GM18951 (cell line): ENCODE measurements at regions not wholly inside any gene's neighbourhood (a gene's known extent, or its start where the extent isn't known, plus 50 kb on each side); places are given as distances from the start of the nearest gene placed in this dataset.
"Not testable (repeated sequence)": the region's sequence is repeated elsewhere in the genome, so short reads cannot be mapped to it uniquely, and the experiment has no call there.

Source experiments
- POLR2A ChIP-seq: IDR thresholded peaks from 4 replicates; pipeline ENCODE4 v1.6.1; 2011; ENCODE audit warnings: mild to moderate bottlenecking; ENCODE audit not compliant: insufficient read length, insufficient read depth; ENCODE audit errors: extremely low read depth
- in situ Hi-C: fragments of 300-500 bp; cut with MboI; formaldehyde crosslinking; loops from one replicate; pipeline ENCODE4 v1.12.0; 2022; ENCODE audit warnings: low sequenced_read_pairs, mixed read lengths, inconsistent platforms; ENCODE audit not compliant: unreplicated experiment

- TF ChIP-seq POLR2A, result no peak
- in situ Hi-C loops, result no loop called here
These were observed 777.2 kb downstream of the UQCRFS1 start for GRCh38 chr19:28435551-28436271.

GRCh38 chr19:28434794-28435193, 778.2 kb downstream of the UQCRFS1 start:
- in situ Hi-C loops, result not testable (repeated sequence)

- in situ Hi-C loops, result not testable (repeated sequence)
These were observed 778.6 kb downstream of the UQCRFS1 start for GRCh38 chr19:28434365-28434764.

GRCh38 chr19:28433166-28433565, 779.8 kb downstream of the UQCRFS1 start:
- in situ Hi-C loops, result not testable (repeated sequence)

DNA sequence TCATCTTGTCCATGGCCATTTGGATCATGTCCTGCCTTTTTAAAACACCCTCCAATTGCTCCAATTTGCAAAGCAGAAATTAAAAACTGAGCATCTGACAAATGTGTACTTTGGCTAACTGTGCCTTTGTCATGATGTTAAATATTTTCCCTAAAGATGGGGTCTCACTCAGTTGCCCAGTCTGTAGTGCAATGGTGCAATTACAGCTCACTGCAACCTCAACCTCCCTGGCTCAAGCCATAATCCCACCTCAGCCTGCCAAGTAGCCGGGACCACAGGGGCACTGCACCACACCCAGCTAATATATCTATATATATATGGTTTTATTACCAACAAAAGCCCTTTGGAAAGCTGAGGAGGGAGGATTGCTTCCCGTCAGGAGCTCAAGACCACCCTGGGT, 782.7 kb downstream of the UQCRFS1 start:
- no peak for TF ChIP-seq POLR2A
- in situ Hi-C loops, result no loop called here

DNA sequence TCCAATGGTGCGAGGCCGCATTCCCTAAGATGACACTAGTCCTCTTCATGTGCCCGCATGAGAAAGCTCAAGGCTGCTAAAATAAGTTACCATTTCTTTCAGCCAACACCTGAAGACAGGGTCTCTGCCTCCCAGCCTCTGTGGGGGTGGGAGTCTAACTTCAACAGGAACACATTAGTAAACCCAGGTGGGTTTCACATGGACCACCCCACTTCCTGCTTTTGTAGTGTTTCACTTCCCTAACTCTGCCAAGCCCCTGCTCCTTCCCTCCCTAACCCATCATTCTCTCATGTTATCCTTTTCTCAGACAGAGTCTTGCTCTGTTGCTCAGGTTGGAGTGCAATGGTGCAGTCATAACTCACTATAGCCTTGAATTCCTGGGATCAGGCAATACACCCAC, 783.6 kb downstream of the UQCRFS1 start:
- in situ Hi-C loops, result no loop called here
- no peak for TF ChIP-seq POLR2A

GRCh38 chr19:28428663-28429348, 784.1 kb downstream of the UQCRFS1 start:
- no peak for TF ChIP-seq POLR2A
- in situ Hi-C loops, result no loop called here

DNA sequence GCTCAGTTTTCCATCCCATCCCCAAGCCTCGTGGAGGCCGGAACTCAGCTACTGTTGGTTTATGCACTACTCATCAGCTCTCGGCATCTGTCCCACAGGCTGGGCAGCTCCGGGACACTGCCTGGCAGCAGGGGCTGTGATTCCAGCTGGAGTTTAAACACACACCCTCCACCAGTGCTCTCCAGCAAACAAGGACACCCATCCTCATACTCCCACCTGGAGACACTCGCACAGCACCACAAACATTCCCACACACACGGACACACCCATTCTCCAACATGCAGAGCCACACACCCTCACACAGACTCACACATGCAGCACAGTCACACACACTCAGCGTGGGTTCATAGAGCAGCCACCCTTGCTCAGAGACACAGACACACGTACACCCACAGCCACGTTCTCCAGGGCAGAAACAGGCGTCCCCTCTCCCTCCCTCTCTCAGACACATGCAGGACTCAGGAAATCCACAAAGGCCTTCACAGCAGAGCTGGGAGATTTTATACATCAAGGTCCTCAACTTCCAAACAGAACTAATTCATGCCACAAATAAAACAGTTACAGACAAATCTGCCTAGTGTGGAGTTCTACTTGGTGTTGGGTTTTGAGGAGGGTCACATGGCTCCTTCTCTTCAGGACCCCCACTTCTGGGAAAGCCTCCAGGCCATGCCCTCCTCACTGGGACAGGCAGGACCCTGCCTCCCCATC, 785.4 kb downstream of the UQCRFS1 start:
- no peak for TF ChIP-seq POLR2A
- in situ Hi-C loops, result no loop called here

DNA sequence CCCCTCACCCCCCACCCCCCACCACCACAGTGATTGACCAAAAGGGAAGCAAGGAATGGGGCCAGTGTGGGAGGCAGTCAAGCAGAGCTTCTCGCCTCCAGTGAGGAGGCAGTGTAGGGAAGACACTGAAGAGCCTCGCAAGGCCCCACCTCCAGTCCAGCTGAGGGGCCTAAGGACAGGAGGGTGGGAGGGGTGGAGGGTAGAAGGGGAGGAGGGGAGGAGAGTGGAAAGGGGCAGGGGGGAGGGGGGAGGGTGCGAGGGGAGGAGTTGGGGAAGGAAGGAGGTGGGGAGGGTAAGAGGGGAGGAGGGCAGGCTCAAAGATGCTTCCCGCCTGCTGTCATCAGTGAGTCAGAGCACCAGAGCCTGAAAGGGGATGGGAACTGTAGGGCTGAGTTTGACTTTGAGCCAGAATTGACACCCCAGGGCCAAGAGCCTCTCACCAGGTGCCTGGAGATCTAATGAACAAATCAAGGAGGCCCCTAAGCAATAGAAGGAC, 786.2 kb downstream of the UQCRFS1 start:
- TF ChIP-seq POLR2A, result no peak
- in situ Hi-C loops, result no loop called here

- in situ Hi-C loops, result no loop called here
- no peak for TF ChIP-seq POLR2A
These were observed 786.7 kb downstream of the UQCRFS1 start for GRCh38 chr19:28426110-28426729.

DNA sequence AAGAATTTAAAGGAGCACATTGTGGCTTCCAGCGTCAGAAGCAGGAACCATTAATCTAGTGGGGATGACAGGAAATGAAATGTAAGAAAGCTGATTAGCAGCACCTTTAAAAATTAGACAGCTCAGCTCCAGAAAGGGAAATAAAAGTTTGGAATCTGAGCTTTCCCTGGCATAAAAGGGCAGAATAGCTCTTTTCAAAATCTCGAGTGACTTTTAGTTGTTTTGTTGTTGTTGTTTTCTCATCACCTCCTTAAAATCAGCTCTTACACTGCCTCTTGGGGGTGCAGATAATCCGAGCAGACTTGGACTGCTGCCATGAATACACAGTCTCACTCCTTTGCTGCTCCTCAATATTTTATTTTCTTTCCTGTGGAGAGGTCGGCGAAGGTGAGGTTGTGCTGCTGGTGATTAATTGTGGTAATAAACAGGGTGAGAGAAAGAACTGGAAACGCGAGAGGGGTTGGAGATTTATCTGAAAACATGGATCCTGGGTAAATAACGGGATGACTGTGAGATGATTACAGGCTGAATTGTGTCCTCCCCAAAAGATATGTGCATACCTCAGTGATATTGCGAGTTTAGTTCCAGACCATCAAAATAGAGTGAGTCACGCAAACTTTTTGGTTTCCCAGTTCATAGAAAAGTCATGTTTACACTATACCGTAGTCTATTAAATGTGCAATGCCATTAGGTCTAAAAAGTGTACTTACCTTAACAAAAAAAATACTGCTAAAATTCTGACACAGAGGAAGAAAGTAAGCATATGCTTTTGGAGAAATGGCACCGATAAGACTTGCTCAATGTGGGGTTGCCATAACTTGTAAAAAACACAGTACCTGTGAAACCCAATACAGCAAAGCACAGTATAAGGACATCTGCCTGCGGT, 787.7 kb downstream of the UQCRFS1 start:
- no peak for TF ChIP-seq POLR2A
- in situ Hi-C loops, result no loop called here

GRCh38 chr19:28424662-28425045, 788.3 kb downstream of the UQCRFS1 start:
- in situ Hi-C loops, result no loop called here
- no peak for TF ChIP-seq POLR2A

DNA sequence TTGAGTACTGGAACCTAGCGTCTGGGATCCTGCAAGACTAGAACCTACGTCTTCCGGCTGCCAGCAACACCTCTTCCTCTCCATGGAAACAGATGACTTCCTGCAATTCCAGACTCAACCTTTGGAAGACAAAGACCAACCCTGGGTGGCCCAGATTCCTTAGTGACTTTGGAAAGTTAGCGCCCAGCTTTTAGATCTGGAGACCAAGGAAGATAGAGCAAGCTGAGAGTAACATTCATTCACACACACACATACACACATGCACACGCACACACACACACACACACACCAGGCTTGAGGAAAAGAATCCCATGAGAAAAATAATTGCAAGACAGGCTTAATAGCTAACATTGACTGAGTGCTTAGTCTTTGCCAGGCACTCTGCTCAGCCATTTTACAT, 788.9 kb downstream of the UQCRFS1 start:
- no peak for TF ChIP-seq POLR2A
- in situ Hi-C loops, result no loop called here
